WI38 (cell line): ENCODE measurements at regions not wholly inside any gene's neighbourhood (a gene's known extent, or its start where the extent isn't known, plus 50 kb on each side); places are given as distances from the start of the nearest gene placed in this dataset.

Experiments used
- H3K4me3 ChIP-seq: 2 replicates; pipeline ENCODE4 v1.5.1; 2011; ENCODE audit warnings: low read depth, mild to moderate bottlenecking, control low read depth, low read length
- TF ChIP-seq, protein P1 (sequence below): IDR thresholded peaks from 2 replicates; pipeline ENCODE4 v1.5.1; 2012; ENCODE audit warnings: low read depth, mild to moderate bottlenecking, control low read depth, low read length

DNA sequence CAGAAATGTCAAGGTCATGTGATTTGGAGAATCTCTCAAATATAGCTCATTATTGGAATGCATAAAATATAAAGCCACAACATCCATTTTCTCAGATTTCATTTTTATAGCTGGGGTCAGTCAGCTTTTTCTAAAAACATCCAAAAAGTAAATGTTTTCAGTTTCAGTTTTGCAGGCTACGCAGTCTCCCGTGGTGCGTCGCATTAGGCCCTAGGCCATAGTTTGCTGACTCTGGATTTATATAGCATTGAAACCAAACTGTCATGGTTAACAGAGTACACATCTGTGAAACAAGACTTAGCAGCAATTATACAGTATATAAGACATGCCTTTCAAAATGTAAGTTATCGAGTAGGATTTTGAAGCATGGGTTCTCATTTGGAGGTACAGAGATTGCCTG, 140.0 kb downstream of the IRS2 start:
- TF ChIP-seq, protein P1, sequence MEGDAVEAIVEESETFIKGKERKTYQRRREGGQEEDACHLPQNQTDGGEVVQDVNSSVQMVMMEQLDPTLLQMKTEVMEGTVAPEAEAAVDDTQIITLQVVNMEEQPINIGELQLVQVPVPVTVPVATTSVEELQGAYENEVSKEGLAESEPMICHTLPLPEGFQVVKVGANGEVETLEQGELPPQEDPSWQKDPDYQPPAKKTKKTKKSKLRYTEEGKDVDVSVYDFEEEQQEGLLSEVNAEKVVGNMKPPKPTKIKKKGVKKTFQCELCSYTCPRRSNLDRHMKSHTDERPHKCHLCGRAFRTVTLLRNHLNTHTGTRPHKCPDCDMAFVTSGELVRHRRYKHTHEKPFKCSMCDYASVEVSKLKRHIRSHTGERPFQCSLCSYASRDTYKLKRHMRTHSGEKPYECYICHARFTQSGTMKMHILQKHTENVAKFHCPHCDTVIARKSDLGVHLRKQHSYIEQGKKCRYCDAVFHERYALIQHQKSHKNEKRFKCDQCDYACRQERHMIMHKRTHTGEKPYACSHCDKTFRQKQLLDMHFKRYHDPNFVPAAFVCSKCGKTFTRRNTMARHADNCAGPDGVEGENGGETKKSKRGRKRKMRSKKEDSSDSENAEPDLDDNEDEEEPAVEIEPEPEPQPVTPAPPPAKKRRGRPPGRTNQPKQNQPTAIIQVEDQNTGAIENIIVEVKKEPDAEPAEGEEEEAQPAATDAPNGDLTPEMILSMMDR, result no peak
- no peak overlapping the region for H3K4me3 ChIP-seq

DNA sequence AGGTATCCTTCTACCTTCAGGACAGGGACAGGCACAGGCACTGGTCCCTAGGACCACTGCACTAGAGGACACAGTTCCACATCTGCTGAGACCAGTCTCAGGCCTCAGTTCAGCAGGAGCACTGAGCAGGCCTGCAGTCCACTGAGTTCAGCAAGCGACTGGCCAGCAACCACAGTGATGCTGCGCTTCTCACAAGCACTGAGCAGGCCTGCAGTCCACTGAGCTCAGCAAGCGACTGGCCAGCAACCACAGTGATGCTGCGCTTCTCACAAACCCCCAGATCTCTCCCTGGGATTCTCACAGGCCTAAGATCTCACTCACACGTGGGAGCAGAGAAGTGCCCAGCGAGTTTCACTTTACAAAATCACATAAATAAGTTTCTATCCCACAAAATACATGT, 140.6 kb downstream of the IRS2 start:
- H3K4me3 ChIP-seq, result no peak overlapping the region
- TF ChIP-seq, protein P1, result no peak

DNA sequence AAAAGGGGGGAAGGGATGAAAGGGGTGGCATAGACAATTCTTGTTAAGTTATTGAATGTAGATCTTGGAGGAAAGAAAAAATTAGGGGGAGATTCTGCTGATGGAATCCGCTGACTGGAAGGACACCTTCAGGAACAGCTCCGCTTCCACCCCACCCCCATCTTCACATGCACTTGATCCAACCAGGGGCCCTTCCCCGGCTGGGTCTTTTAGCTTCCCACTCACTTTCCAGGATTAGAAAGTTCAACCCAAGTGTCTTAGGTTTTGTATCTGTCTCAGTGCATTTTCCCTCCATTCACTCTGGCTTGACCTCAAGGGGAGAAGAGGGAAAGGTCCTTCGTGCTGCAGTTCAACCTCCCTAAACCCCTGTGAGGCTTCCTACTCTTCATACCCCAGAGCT, 141.4 kb downstream of the IRS2 start:
- H3K4me3 ChIP-seq, result no peak overlapping the region
- TF ChIP-seq, protein P1, result no peak

DNA sequence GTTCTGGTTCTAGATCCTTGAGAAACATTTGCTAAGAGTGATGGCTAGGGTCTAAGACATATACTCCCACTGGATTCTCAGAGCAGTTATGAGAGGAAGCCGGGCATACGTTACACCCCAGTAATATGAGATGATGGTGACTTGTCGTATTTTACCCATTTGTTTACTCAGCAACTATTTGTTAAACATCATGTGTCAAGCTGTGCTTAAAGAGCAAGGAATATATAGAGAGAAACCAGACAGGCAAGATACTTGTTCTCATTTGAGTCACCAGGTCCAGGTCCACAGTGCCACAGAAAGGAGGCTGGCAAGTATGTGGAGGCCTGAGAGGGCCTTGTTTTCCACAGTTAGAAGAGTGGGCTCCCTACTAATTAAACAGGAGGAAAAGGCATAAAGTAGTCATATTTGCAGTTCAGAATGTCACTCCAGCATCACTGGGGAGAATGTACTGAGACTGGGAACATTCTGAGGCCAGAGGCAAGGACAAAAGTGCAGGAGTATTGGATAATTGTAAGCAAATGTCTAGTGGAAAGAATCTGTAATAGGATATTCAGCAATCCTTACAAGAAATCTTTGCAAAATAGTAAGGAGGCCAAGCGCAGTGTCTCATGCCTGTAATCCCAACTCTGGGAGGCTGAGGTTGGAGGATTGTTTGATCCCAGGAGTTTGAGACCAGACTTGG, 142.2 kb downstream of the IRS2 start:
- TF ChIP-seq, protein P1, result no peak

DNA sequence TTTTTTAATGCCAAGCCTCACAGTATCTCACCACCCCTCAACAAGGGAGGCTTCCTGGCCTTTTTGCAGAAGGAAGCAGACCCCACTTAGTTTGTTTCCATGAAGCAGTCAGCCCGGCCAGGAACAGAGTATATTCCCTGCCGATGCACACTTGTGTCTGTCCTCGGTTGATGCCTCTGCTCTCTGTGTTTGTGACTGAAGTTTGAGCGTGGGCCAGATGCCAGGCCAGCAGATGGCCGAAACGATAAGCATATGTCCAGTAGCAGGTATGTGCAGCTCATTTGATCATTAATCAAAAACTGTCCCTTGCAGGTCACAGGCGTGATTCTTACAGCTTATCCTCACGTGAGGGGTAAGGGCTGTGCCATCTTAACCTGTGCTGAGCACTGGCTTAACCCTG, 144.0 kb downstream of the IRS2 start:
- TF ChIP-seq, protein P1, result no peak
- H3K4me3 ChIP-seq, result no peak overlapping the region

More for the DNA sequence above, 142.2 kb downstream of the IRS2 start:
- no peak overlapping the region for H3K4me3 ChIP-seq

DNA sequence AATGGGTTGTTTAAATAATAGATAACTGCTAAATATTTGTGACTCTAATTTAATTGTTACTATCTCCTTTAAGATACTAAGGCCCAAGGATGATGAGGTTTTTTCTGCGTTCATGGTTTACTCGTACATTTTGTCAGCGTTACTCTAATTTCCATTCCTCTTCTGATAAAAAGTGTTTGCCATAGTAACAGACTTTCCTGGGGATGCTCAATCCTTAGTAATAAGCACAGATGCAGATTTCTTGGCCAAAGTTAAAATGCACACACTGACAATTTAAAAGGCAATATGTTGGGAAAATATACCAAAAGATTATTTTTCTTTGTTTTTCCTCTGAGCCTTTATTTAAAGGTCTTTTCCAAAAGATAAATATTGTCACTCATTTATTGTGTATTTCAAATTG, 149.6 kb downstream of the IRS2 start:
- TF ChIP-seq, protein P1, result no peak
- H3K4me3 ChIP-seq, result no peak overlapping the region

DNA sequence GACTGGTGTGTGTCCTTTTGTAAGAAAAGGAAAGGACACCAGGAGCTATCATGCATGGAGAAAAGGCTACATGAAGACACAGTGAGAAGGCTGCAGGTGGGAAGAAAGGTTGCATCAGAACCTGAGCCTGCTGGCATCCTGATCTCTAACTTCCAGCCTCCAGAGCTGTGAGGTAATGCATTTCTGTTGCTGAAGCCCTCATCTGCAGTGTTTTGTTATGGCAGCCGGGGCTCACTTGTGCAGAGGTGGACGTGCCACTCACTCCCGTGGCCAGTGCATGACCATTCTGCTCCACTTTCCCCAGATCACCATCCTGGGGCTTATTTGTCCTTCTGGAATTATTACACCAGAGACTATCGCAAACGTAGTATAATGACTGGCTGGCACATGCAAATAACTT, 155.3 kb downstream of the IRS2 start:
- H3K4me3 ChIP-seq, result no peak overlapping the region
- TF ChIP-seq, protein P1, result no peak
